Endodermal cell (in vitro differentiated cells): ENCODE measurements at regions not wholly inside any gene's neighbourhood (a gene's known extent, or its start where the extent isn't known, plus 50 kb on each side); places are given as distances from the start of the nearest gene placed in this dataset.

Experiments
- DNase-seq: peaks from one replicate; pipeline ENCODE4 v3.0.0-alpha.2; 2017
- H3K27ac ChIP-seq: 2 replicates; pipeline ENCODE4 v1.5.1; 2013; ENCODE audit warnings: mild to moderate bottlenecking, low read depth, low read length, moderate library complexity
- H3K27me3 ChIP-seq: 2 replicates; pipeline ENCODE4 v1.6.1; 2013; ENCODE audit warnings: mild to moderate bottlenecking, low read length, moderate library complexity; ENCODE audit not compliant: insufficient read depth, control insufficient read depth, poor library complexity, severe bottlenecking
- H3K36me3 ChIP-seq: 2 replicates; pipeline ENCODE4 v1.7.0; 2013; ENCODE audit warnings: mild to moderate bottlenecking, low read length, moderate library complexity; ENCODE audit not compliant: control insufficient read depth, insufficient read depth
- H3K4me1 ChIP-seq: one replicate; pipeline ENCODE4 v1.7.0; 2013; ENCODE audit warnings: low read length; ENCODE audit not compliant: control insufficient read depth, insufficient read depth
- H3K4me3 ChIP-seq: 2 replicates; pipeline ENCODE4 v1.5.1; 2013; ENCODE audit warnings: mild to moderate bottlenecking, low read length, moderate library complexity
- H3K9ac ChIP-seq: 2 replicates; pipeline ENCODE4 v1.6.1; 2013; ENCODE audit warnings: mild to moderate bottlenecking, low read length, moderate library complexity; ENCODE audit not compliant: poor library complexity, severe bottlenecking; ENCODE audit errors: extremely low read depth
- H3K9me3 ChIP-seq: 2 replicates; pipeline ENCODE4 v1.6.1; 2013; ENCODE audit warnings: mild to moderate bottlenecking, low read length, moderate library complexity; ENCODE audit not compliant: control insufficient read depth
- H3K27ac Mint-ChIP-seq: 2 replicates; pipeline ENCODE4 v1.8.0; 2020; ENCODE audit warnings: mixed read lengths
- H3K27me3 Mint-ChIP-seq: 2 replicates; pipeline ENCODE4 v1.8.0; 2021; ENCODE audit warnings: mild to moderate bottlenecking, mixed read lengths; ENCODE audit not compliant: insufficient read depth
- H3K36me3 Mint-ChIP-seq: 2 replicates; pipeline ENCODE4 v1.8.0; 2020; ENCODE audit warnings: low read depth, mixed read lengths
- H3K4me1 Mint-ChIP-seq: 2 replicates; pipeline ENCODE4 v1.8.0; 2020; ENCODE audit warnings: mixed read lengths
- H3K4me3 Mint-ChIP-seq: 2 replicates; pipeline ENCODE4 v1.8.0; 2020; ENCODE audit warnings: mild to moderate bottlenecking, moderate library complexity, mixed read lengths
- H3K9me3 Mint-ChIP-seq: 2 replicates; pipeline ENCODE4 v1.8.0; 2020; ENCODE audit warnings: mild to moderate bottlenecking, mixed read lengths
- WGBS, 2 experiments: methylation state at CpG; one replicate each; pipeline versions ENCODE4 v1.1.5 to v1.1.7; 2013; ENCODE audit warnings: missing lambda C conversion rate in 2 of 2, mixed read lengths in 1 of 2; ENCODE audit not compliant: insufficient coverage in 1 of 2, insufficient read length in 1 of 2; 5-methylcytosine and 5-hydroxymethylcytosine counted together
- TF ChIP-seq, protein P1 (sequence below): fragments of 200-600 bp; sonication (generic); conservative IDR thresholded peaks from 2 replicates; pipeline ENCODE4 v1.5.0; 2021; ENCODE audit warnings: antibody characterized with exemption, mild to moderate bottlenecking

DNA sequence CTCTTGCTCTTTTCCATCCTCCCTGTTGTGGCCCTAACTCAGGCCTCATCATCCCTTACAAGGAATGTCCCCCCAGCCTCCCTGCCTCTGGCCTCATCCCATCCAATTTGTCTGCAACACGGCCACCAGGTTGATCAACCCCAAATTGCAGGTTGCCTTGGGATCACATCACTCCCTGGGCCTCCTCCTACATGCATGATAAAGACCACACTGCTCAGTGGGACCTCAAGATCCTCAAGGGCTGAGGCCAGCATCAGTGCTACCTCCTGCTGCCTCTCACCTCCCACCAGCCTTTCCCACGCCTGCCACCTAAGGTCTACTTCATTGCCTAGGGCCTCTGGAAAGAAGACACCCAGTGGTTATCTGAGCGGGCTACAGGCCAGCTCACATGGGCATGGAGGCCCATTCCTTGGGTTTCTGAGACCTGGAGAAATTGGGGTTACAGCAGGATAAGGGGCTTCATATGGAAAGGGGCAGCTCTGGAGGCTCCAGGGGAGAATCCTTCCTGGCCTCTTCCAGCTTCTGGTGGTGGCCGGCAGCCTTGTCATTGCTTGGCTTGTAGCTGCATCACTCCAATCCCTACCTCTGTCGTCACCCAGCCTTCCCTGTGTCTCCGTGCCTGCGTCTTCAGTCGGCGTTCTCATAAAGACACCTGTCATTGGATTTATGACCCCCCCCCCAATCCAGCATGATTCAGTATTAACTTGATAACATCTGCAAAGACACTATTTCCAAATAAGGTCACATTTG is 60.5 kb downstream of the KLHDC7A start:
- peak; percentile 33 for DNase-seq
- no peak overlapping the region for H3K27ac Mint-ChIP-seq
- H3K4me1 ChIP-seq = no peaks in the 10 kb centered on the region
- H3K36me3 Mint-ChIP-seq = no peaks in the 10 kb centered on the region
- H3K9me3 ChIP-seq = no peaks in the 10 kb centered on the region
- H3K27ac ChIP-seq = no peak overlapping the region
- 91 to 92% methylated on average over 4 to 9 of the region's 9 CpGs for WGBS, 2 experiments
- H3K36me3 ChIP-seq = no peaks in the 10 kb centered on the region
- H3K9me3 Mint-ChIP-seq = peaks cover 7% of the 10 kb centered on the region
- H3K4me1 Mint-ChIP-seq = peaks cover 29% of the 10 kb centered on the region
- peaks cover 29% of the 10 kb centered on the region for H3K27me3 ChIP-seq
- no peak overlapping the region for H3K4me3 ChIP-seq
- no peak overlapping the region for H3K9ac ChIP-seq
- H3K4me3 Mint-ChIP-seq = no peak overlapping the region
- TF ChIP-seq, protein P1, sequence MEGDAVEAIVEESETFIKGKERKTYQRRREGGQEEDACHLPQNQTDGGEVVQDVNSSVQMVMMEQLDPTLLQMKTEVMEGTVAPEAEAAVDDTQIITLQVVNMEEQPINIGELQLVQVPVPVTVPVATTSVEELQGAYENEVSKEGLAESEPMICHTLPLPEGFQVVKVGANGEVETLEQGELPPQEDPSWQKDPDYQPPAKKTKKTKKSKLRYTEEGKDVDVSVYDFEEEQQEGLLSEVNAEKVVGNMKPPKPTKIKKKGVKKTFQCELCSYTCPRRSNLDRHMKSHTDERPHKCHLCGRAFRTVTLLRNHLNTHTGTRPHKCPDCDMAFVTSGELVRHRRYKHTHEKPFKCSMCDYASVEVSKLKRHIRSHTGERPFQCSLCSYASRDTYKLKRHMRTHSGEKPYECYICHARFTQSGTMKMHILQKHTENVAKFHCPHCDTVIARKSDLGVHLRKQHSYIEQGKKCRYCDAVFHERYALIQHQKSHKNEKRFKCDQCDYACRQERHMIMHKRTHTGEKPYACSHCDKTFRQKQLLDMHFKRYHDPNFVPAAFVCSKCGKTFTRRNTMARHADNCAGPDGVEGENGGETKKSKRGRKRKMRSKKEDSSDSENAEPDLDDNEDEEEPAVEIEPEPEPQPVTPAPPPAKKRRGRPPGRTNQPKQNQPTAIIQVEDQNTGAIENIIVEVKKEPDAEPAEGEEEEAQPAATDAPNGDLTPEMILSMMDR = no peak
- H3K27me3 Mint-ChIP-seq = peaks cover 22% of the 10 kb centered on the region

DNA sequence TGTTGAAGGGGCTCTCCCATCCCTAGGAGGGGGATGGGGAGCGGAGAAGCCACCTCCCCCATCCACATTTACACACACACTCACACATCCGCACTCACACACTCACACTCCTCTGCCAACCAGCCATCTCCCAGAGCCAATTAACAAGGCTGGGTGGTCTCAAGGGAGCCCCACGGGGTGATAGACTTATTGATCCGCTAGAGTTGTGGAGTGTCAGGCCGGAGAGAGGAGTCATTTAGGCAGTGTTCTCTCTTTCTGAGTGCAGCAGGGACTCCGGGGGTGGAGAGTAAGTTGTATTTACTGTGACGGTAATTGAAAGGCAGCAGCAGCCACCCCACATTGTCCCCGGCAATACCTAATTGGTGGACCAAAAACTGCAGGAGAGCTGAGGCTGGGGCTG is 61.6 kb downstream of the KLHDC7A start:
- DNase-seq = peak; percentile 59
- Mint-ChIP-seq H3K36me3 (no peaks in the 10 kb centered on the region), H3K27me3 (peaks cover 14% of the 10 kb centered on the region), H3K9me3 (peaks cover 7% of the 10 kb centered on the region), H3K4me3 (peak overlapping the region; percentile 9), H3K27ac (peak overlapping the region; percentile 24), H3K4me1 (peaks cover 27% of the 10 kb centered on the region)
- 17 to 34% methylated on average over 6 to 8 of the region's 8 CpGs for WGBS, 2 experiments
- no peaks in the 10 kb centered on the region for H3K36me3 ChIP-seq
- no peak overlapping the region for H3K27ac ChIP-seq
- H3K9ac ChIP-seq = no peak overlapping the region
- H3K27me3 ChIP-seq = peaks cover 18% of the 10 kb centered on the region
- H3K4me3 ChIP-seq = peak overlapping the region; percentile 40
- TF ChIP-seq, protein P1 = no peak
- no peaks in the 10 kb centered on the region for H3K4me1 ChIP-seq
- H3K9me3 ChIP-seq = no peaks in the 10 kb centered on the region

DNA sequence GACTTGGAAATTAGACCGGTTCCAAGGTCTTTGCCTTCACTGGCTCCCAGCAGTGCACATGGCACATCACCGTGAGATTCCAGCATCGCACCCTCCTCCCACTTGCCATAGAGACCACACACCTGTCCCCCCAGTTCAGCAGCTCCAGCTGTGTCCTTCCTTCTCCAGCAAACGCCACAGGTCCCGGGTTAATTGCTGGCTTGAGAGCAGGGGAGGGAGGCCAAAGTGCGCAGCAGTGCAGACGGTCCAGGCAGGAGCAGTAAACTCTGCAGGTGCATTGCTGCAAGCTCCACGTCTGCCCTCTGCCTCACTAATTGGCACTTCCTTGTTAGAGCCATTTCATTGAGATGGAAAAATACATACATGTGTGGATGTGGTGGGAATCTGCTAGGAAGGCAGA is 65.3 kb downstream of the KLHDC7A start:
- H3K27ac ChIP-seq = no peak overlapping the region
- DNase-seq = no peak
- peaks cover 15% of the 10 kb centered on the region for H3K27me3 Mint-ChIP-seq
- H3K4me1 ChIP-seq = no peaks in the 10 kb centered on the region
- H3K4me1 Mint-ChIP-seq = peaks cover 27% of the 10 kb centered on the region
- WGBS, 2 experiments = 85 to 89% methylated on average over 3 to 8 of the region's 8 CpGs
- H3K27me3 ChIP-seq = no peaks in the 10 kb centered on the region
- H3K36me3 Mint-ChIP-seq = no peaks in the 10 kb centered on the region
- peaks cover 7% of the 10 kb centered on the region for H3K9me3 Mint-ChIP-seq
- no peaks in the 10 kb centered on the region for H3K36me3 ChIP-seq
- H3K9ac ChIP-seq = no peak overlapping the region
- H3K27ac Mint-ChIP-seq = no peak overlapping the region
- TF ChIP-seq, protein P1 = no peak
- H3K4me3 ChIP-seq = no peak overlapping the region
- no peak overlapping the region for H3K4me3 Mint-ChIP-seq
- H3K9me3 ChIP-seq = no peaks in the 10 kb centered on the region
